Neutrophil (primary cell): ENCODE measurements at regions not wholly inside any gene's neighbourhood (a gene's known extent, or its start where the extent isn't known, plus 50 kb on each side); places are given as distances from the start of the nearest gene placed in this dataset.

Experiments
- H3K27ac ChIP-seq: fragments of 200-600 bp; sonication (generic); 2 replicates; pipeline ENCODE4 v1.5.1; 2016; ENCODE audit warnings: mild to moderate bottlenecking, moderate library complexity
- H3K27me3 ChIP-seq: fragments of 200-600 bp; sonication (generic); 2 replicates; pipeline ENCODE4 v1.6.0; 2016; ENCODE audit warnings: mild to moderate bottlenecking
- H3K36me3 ChIP-seq: fragments of 200-600 bp; sonication (generic); 2 replicates; pipeline ENCODE4 v1.5.1; 2017
- H3K4me1 ChIP-seq, 2 experiments: fragments of 200-600 bp in 1 of 2; sonication (generic) in 1 of 2; 1 replicate in 1 of 2; 2 replicates in 1 of 2; pipeline versions ENCODE4 v1.5.1 to v1.6.1; 2013 to 2016; ENCODE audit warnings: low read depth in 1 of 2, low read length in 1 of 2, mild to moderate bottlenecking in 1 of 2, moderate library complexity in 1 of 2; ENCODE audit not compliant: control insufficient read depth in 1 of 2, insufficient read depth in 1 of 2
- H3K4me3 ChIP-seq, 2 experiments: fragments of 200-600 bp in 1 of 2; sonication (generic) in 1 of 2; 1 replicate in 1 of 2; 2 replicates in 1 of 2; pipeline ENCODE4 v1.5.1; 2013 to 2016; ENCODE audit warnings: low read depth in 1 of 2, low read length in 1 of 2, mild to moderate bottlenecking in 1 of 2, moderate library complexity in 1 of 2
- H3K9me3 ChIP-seq: fragments of 200-600 bp; sonication (generic); 2 replicates; pipeline ENCODE4 v1.5.1; 2016
- TF ChIP-seq, protein P1 (sequence below): fragments of 200-600 bp; sonication (generic); IDR thresholded peaks from 2 replicates; pipeline ENCODE4 v1.5.1; 2016; ENCODE audit warnings: antibody characterized with exemption

DNA sequence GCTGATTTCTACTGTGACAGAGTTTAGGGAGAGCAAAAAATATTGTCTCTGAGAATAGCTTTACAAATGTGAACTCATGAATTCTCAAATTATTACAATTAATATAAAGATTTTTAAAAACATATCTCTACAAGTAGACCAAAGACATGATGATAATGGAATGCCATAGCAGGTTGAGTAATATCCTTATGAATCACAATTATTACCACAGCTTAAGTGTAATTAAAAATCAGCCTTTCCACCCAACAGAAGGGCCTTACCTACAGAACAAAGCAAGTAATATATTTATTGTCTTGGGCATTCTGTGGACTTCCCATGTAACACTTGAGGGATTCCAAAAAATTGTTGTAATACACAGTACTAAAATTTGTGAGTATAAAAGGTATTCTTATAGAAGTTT is 1099.6 kb upstream of the GJE1 start:
- Histone ChIP-seq H3K27ac (no peak overlapping the region), H3K9me3 (no peaks in the 10 kb centered on the region), H3K27me3 (no peaks in the 10 kb centered on the region), H3K4me1 (no peaks in the 10 kb centered on the region), H3K4me3 (no peak overlapping the region), H3K36me3 (no peaks in the 10 kb centered on the region)
- TF ChIP-seq, protein P1, sequence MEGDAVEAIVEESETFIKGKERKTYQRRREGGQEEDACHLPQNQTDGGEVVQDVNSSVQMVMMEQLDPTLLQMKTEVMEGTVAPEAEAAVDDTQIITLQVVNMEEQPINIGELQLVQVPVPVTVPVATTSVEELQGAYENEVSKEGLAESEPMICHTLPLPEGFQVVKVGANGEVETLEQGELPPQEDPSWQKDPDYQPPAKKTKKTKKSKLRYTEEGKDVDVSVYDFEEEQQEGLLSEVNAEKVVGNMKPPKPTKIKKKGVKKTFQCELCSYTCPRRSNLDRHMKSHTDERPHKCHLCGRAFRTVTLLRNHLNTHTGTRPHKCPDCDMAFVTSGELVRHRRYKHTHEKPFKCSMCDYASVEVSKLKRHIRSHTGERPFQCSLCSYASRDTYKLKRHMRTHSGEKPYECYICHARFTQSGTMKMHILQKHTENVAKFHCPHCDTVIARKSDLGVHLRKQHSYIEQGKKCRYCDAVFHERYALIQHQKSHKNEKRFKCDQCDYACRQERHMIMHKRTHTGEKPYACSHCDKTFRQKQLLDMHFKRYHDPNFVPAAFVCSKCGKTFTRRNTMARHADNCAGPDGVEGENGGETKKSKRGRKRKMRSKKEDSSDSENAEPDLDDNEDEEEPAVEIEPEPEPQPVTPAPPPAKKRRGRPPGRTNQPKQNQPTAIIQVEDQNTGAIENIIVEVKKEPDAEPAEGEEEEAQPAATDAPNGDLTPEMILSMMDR, result no peak

DNA sequence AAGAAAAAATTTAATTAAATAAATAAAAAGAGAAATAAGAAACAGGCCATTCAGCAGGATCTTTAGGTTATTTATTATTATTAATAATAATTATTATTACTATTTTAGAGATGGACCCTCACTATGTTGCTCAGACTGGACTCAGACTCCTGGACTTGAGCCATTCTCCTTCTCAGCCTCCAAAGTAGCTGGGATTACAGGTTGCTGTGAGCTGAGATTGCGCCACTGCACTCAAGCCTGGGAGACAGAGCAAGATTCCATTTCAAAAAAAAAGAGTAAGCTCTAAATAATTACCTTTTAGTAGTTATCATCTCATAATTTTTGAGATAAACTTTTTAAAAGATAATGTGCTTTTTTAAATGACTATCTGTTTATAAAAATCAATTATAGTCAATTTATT is 1102.8 kb upstream of the GJE1 start:
- H3K4me1 ChIP-seq, result no peaks in the 10 kb centered on the region
- no peaks in the 10 kb centered on the region for H3K36me3 ChIP-seq
- H3K27me3 ChIP-seq, result no peaks in the 10 kb centered on the region
- no peak overlapping the region for H3K27ac ChIP-seq
- H3K9me3 ChIP-seq, result no peaks in the 10 kb centered on the region
- no peak overlapping the region for H3K4me3 ChIP-seq
- TF ChIP-seq, protein P1, result no peak

DNA sequence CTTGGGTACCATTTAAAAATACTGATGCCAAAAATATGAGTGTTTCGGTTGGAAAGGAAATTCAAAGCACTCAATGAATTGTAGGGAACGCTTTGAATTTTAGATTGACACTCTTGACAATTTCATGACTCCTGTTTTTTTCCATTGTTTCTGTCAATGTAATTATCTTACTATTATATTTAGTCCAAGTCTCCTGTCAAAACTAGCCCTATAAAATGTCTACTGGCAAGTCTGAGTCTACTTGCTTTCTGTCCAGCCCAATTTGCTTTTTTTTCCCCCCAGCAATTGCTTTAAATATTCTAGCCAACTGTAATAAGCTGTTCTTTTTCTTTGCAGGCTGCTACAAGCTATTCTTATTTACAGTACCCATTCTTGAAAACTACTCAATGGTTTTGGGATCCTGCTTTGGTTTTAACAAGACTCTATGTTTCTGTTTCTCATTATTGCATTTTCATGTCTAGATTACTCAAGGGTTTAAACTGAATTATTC is 1103.9 kb upstream of the GJE1 start:
- Histone ChIP-seq H3K4me1 (no peaks in the 10 kb centered on the region), H3K9me3 (no peaks in the 10 kb centered on the region), H3K27me3 (no peaks in the 10 kb centered on the region), H3K36me3 (no peaks in the 10 kb centered on the region), H3K4me3 (no peak overlapping the region), H3K27ac (no peak overlapping the region)
- TF ChIP-seq, protein P1, result no peak

GRCh38 chr6:141026504-141026903 is 1106.2 kb upstream of the GJE1 start:
- TF ChIP-seq, protein P1, result no peak
- H3K9me3 ChIP-seq, result no peaks in the 10 kb centered on the region
- no peaks in the 10 kb centered on the region for H3K27me3 ChIP-seq
- H3K4me3 ChIP-seq, result no peak overlapping the region
- H3K27ac ChIP-seq, result no peak overlapping the region
- H3K4me1 ChIP-seq, result no peaks in the 10 kb centered on the region
- H3K36me3 ChIP-seq, result no peaks in the 10 kb centered on the region

GRCh38 chr6:141024526-141024925 is 1108.2 kb upstream of the GJE1 start:
- Histone ChIP-seq H3K27ac (no peak overlapping the region), H3K9me3 (no peaks in the 10 kb centered on the region), H3K4me1 (no peaks in the 10 kb centered on the region), H3K27me3 (no peaks in the 10 kb centered on the region), H3K4me3 (no peak overlapping the region), H3K36me3 (no peaks in the 10 kb centered on the region)
- TF ChIP-seq, protein P1, result no peak

DNA sequence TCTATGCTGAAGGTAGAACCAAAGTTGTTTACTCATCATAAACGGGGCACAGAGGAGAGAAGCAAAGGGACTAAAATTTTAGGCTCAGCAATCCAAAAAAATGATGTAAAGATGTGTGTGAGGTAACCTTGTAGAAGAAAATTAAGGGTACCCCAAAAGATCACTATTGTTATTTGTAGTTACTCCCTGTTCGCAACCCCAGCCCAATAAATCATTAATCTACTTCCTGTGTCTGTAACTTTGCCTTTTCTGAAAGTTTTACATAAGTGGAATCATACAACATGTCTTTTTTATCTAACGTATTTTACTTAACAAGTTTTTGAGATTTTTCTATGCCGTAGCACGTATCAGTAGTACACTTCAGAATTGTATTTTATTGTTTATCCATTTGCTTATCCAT is 1114.8 kb upstream of the GJE1 start:
- H3K4me3 ChIP-seq, result no peak overlapping the region
- no peaks in the 10 kb centered on the region for H3K36me3 ChIP-seq
- no peaks in the 10 kb centered on the region for H3K9me3 ChIP-seq
- no peaks in the 10 kb centered on the region for H3K27me3 ChIP-seq
- no peaks in the 10 kb centered on the region for H3K4me1 ChIP-seq
- TF ChIP-seq, protein P1, result no peak
- H3K27ac ChIP-seq, result no peak overlapping the region
